Thoracic aorta (tissue), 2 donors: ENCODE measurements at regions not wholly inside any gene's neighbourhood (a gene's known extent, or its start where the extent isn't known, plus 50 kb on each side); places are given as distances from the start of the nearest gene placed in this dataset.
A peak's percentile ranks its signal among the peaks of the same experiment; 100 is the strongest.

Experiments used
- ATAC-seq: fragments of 150-250 bp; one replicate; pipeline ENCODE4 v1.8.0; 2017; ENCODE audit warnings: low read depth; ENCODE audit not compliant: insufficient number of reproducible peaks, low FRiP score
- DNase-seq: peaks from one replicate; pipeline ENCODE4 v3.0.0-alpha.2; 2020; ENCODE audit warnings: low spot score
- H3K27ac ChIP-seq, 2 donors: fragments of 200-600 bp; sonication (generic); 1 replicate in 1 of 2; 2 replicates in 1 of 2; pipeline ENCODE4 v1.5.1; 2016; ENCODE audit warnings: mild to moderate bottlenecking in 2 of 2, moderate library complexity in 2 of 2
- H3K27me3 ChIP-seq: fragments of 200-600 bp; sonication (generic); replicated peaks from 2 replicates; pipeline ENCODE4 v1.6.0; 2016; ENCODE audit warnings: mild to moderate bottlenecking; ENCODE audit not compliant: insufficient read depth
- H3K36me3 ChIP-seq: fragments of 200-600 bp; sonication (generic); one replicate; pipeline ENCODE4 v1.5.1; 2016
- H3K4me1 ChIP-seq, 2 donors: fragments of 200-600 bp; sonication (generic); 1 replicate in 1 of 2; 2 replicates in 1 of 2; pipeline versions ENCODE4 v1.5.1 to v1.6.0; 2016; ENCODE audit warnings: low read depth in 2 of 2, mild to moderate bottlenecking in 1 of 2; ENCODE audit not compliant: control insufficient read depth in 1 of 2
- H3K4me3 ChIP-seq: fragments of 200-600 bp; sonication (generic); 2 replicates; pipeline ENCODE4 v1.5.1; 2016; ENCODE audit warnings: mild to moderate bottlenecking
- H3K9me3 ChIP-seq: fragments of 200-600 bp; sonication (generic); 2 replicates; pipeline ENCODE4 v1.5.1; 2016
- CTCF ChIP-seq: fragments of 200-600 bp; sonication (generic); IDR thresholded peaks from one replicate; pipeline ENCODE4 v1.5.1; 2019; ENCODE audit warnings: antibody characterized with exemption

- H3K36me3 ChIP-seq = no peaks in the 10 kb centered on the region
- peak overlapping the region; percentile 65 to 74 for H3K27ac ChIP-seq
- DNase-seq = no peak
- TF ChIP-seq CTCF = no peak
- peaks cover 16 to 80% of the 10 kb centered on the region in 2 donors for H3K4me1 ChIP-seq
- peak overlapping the region; percentile 47 for H3K4me3 ChIP-seq
- H3K27me3 ChIP-seq = no peaks in the 10 kb centered on the region
- H3K9me3 ChIP-seq = no peaks in the 10 kb centered on the region
- no peak for ATAC-seq
Observed at GRCh38 chr11:122178795-122179194, 62.8 kb upstream of the BLID start.

- Histone ChIP-seq H3K4me1 (peaks cover 22 to 94% of the 10 kb centered on the region in 2 donors), H3K27ac (peak overlapping the region; percentile 65 to 74), H3K4me3 (peak overlapping the region; percentile 13), H3K36me3 (no peaks in the 10 kb centered on the region), H3K9me3 (no peaks in the 10 kb centered on the region), H3K27me3 (no peaks in the 10 kb centered on the region)
- ATAC-seq (no peak), DNase-seq (no peak)
- no peak for TF ChIP-seq CTCF
Observed at GRCh38 chr11:122177238-122177637, 61.2 kb upstream of the BLID start.

- peak overlapping the region; percentile 65 to 74 for H3K27ac ChIP-seq
- DNase-seq = no peak
- H3K4me1 ChIP-seq = peaks cover 20 to 91% of the 10 kb centered on the region in 2 donors
Observed at GRCh38 chr11:122176651-122177050, 60.6 kb upstream of the BLID start.

GRCh38 chr11:122175306-122175705 is 59.3 kb upstream of the BLID start:
- Histone ChIP-seq H3K27ac (peak overlapping the region; percentile 21 to 74), H3K4me3 (no peak overlapping the region), H3K27me3 (no peaks in the 10 kb centered on the region), H3K4me1 (peaks cover 13 to 80% of the 10 kb centered on the region in 2 donors), H3K36me3 (no peaks in the 10 kb centered on the region), H3K9me3 (no peaks in the 10 kb centered on the region)
- DNase-seq = no peak
- TF ChIP-seq CTCF = no peak
- ATAC-seq = no peak

More at GRCh38 chr11:122176651-122177050, 60.6 kb upstream of the BLID start:
- ATAC-seq = no peak
- no peaks in the 10 kb centered on the region for H3K36me3 ChIP-seq
- no peaks in the 10 kb centered on the region for H3K27me3 ChIP-seq
- TF ChIP-seq CTCF = no peak
- no peak overlapping the region for H3K4me3 ChIP-seq
- no peaks in the 10 kb centered on the region for H3K9me3 ChIP-seq

GRCh38 chr11:122173587-122173986 is 57.6 kb upstream of the BLID start:
- DNase-seq (no peak), ATAC-seq (no peak)
- Histone ChIP-seq H3K36me3 (no peaks in the 10 kb centered on the region), H3K27ac (peak overlapping the region; percentile 51 to 72), H3K9me3 (no peaks in the 10 kb centered on the region), H3K4me3 (peak overlapping the region; percentile 45), H3K27me3 (no peaks in the 10 kb centered on the region), H3K4me1 (peaks cover 13 to 72% of the 10 kb centered on the region in 2 donors)
- no peak for TF ChIP-seq CTCF
